Ishikawa (cell line): ENCODE measurements at regions not wholly inside any gene's neighbourhood (a gene's known extent, or its start where the extent isn't known, plus 50 kb on each side); places are given as distances from the start of the nearest gene placed in this dataset.

Experiments used
- CEBPB ChIP-seq: IDR thresholded peaks from 2 replicates; pipeline ENCODE4 v1.6.1; 2012
- RAD21 ChIP-seq: IDR thresholded peaks from 2 replicates; pipeline ENCODE4 v1.6.1; 2012; ENCODE audit warnings: low read depth
- TAF1 ChIP-seq: IDR thresholded peaks from 2 replicates; pipeline ENCODE4 v1.6.1; 2012; ENCODE audit warnings: low read depth, mild to moderate bottlenecking
- TCF12 ChIP-seq: IDR thresholded peaks from 2 replicates; pipeline ENCODE4 v1.6.1; 2012; ENCODE audit warnings: low read depth
- YY1 ChIP-seq: IDR thresholded peaks from 2 replicates; pipeline ENCODE4 v1.6.1; 2012; ENCODE audit warnings: low read depth
- TF ChIP-seq, protein P1 (sequence below): IDR thresholded peaks from 2 replicates; pipeline ENCODE4 v1.6.1; 2012
- TF ChIP-seq, protein P2 (sequence below): IDR thresholded peaks from 2 replicates; pipeline ENCODE4 v1.6.1; 2012
- TF ChIP-seq, protein P3 (sequence below): IDR thresholded peaks from 2 replicates; pipeline ENCODE4 v1.6.1; 2012; ENCODE audit warnings: low read depth, mild to moderate bottlenecking

DNA sequence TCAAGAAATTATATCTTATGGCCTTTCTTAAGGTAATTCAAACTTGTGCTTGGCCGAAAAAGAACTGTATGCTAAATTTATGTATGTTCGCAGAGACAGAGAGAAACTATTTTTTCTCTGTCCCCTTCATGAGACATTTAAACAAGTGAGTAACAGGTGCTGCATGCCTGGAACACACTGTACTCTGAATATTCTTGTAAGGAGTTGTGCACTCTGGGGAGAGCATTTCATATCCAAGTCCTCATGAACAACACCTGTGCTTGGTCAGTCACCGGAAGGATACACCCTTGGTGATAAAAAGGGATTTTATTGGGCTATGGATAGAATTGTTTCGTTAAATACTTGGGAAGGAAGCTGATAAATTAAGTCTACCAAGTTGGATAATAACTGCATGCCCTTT, 220.8 kb upstream of the NRIP1 start:
- TF ChIP-seq, protein P1, sequence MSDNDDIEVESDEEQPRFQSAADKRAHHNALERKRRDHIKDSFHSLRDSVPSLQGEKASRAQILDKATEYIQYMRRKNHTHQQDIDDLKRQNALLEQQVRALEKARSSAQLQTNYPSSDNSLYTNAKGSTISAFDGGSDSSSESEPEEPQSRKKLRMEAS, result no peak
- TF ChIP-seq YY1 (no peak), TAF1 (no peak), CEBPB (no peak), RAD21 (no peak), TCF12 (no peak)
- TF ChIP-seq, protein P2, sequence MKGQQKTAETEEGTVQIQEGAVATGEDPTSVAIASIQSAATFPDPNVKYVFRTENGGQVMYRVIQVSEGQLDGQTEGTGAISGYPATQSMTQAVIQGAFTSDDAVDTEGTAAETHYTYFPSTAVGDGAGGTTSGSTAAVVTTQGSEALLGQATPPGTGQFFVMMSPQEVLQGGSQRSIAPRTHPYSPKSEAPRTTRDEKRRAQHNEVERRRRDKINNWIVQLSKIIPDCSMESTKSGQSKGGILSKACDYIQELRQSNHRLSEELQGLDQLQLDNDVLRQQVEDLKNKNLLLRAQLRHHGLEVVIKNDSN, result no peak
- TF ChIP-seq, protein P3, sequence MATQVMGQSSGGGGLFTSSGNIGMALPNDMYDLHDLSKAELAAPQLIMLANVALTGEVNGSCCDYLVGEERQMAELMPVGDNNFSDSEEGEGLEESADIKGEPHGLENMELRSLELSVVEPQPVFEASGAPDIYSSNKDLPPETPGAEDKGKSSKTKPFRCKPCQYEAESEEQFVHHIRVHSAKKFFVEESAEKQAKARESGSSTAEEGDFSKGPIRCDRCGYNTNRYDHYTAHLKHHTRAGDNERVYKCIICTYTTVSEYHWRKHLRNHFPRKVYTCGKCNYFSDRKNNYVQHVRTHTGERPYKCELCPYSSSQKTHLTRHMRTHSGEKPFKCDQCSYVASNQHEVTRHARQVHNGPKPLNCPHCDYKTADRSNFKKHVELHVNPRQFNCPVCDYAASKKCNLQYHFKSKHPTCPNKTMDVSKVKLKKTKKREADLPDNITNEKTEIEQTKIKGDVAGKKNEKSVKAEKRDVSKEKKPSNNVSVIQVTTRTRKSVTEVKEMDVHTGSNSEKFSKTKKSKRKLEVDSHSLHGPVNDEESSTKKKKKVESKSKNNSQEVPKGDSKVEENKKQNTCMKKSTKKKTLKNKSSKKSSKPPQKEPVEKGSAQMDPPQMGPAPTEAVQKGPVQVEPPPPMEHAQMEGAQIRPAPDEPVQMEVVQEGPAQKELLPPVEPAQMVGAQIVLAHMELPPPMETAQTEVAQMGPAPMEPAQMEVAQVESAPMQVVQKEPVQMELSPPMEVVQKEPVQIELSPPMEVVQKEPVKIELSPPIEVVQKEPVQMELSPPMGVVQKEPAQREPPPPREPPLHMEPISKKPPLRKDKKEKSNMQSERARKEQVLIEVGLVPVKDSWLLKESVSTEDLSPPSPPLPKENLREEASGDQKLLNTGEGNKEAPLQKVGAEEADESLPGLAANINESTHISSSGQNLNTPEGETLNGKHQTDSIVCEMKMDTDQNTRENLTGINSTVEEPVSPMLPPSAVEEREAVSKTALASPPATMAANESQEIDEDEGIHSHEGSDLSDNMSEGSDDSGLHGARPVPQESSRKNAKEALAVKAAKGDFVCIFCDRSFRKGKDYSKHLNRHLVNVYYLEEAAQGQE, result no peak
